ENCODE measurements at regions not wholly inside any gene's neighbourhood (a gene's known extent, or its start where the extent isn't known, plus 50 kb on each side); places are given as distances from the start of the nearest gene placed in this dataset.

DNA sequence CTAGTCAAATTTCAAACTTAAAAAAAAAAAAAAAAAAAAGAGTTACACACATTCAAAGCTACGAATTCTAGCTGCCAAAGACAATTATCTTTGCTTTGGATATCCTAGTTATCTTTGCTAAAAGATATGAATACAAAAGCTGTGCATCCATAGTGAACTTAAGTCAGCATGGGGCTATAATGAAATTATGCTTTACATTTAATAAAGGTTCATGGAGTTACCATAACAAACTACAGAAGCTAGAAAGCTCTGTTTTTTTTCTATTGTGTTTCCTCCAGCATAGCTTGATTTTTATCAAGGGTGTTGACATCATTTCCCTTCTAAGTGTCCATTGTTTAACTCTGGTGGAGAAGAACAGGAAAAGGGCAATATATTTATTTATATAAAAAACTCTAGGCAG is 234.1 kb downstream of the ANKRD50 start:
- TF ChIP-seq, protein P1, sequence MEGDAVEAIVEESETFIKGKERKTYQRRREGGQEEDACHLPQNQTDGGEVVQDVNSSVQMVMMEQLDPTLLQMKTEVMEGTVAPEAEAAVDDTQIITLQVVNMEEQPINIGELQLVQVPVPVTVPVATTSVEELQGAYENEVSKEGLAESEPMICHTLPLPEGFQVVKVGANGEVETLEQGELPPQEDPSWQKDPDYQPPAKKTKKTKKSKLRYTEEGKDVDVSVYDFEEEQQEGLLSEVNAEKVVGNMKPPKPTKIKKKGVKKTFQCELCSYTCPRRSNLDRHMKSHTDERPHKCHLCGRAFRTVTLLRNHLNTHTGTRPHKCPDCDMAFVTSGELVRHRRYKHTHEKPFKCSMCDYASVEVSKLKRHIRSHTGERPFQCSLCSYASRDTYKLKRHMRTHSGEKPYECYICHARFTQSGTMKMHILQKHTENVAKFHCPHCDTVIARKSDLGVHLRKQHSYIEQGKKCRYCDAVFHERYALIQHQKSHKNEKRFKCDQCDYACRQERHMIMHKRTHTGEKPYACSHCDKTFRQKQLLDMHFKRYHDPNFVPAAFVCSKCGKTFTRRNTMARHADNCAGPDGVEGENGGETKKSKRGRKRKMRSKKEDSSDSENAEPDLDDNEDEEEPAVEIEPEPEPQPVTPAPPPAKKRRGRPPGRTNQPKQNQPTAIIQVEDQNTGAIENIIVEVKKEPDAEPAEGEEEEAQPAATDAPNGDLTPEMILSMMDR (conservative IDR thresholded peaks at IDR 0.05; ENCODE audit: low read length) = no peak
- no peak for TF ChIP-seq EZH2phosphoT487 (IDR thresholded peaks at IDR 0.05; ENCODE audit: borderline replicate concordance, low read depth, low read length)

All from OCI-LY7 (cell line).